ENCODE measurements at regions not wholly inside any gene's neighbourhood (a gene's known extent, or its start where the extent isn't known, plus 50 kb on each side); places are given as distances from the start of the nearest gene placed in this dataset.

DNA sequence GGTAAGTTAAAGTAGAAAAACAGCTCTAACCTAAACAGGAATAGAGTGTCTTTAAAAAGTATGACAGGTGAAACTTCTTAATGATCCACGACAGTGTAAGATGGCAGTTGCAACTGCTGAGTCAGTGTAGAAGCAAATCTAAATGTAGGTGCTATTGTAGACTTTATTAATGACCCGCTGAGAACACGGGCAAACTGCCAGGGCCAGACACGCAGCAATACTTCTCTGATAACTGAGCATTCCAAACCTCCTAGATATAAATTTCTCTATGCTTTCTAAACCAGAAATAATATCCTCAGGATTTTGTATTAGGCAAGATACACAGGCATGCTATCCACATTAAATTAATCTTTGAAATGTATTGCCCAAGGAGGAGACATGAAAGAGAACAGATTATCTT, 1076.4 kb downstream of the HACE1 start:
- DNase-seq (peak in 2 of 4 donors; percentile 2 to 3), ATAC-seq (no peak)
- H3K4me3 ChIP-seq: no peak overlapping the region
- no peak overlapping the region for H3K27ac ChIP-seq
- TF ChIP-seq, protein P1, sequence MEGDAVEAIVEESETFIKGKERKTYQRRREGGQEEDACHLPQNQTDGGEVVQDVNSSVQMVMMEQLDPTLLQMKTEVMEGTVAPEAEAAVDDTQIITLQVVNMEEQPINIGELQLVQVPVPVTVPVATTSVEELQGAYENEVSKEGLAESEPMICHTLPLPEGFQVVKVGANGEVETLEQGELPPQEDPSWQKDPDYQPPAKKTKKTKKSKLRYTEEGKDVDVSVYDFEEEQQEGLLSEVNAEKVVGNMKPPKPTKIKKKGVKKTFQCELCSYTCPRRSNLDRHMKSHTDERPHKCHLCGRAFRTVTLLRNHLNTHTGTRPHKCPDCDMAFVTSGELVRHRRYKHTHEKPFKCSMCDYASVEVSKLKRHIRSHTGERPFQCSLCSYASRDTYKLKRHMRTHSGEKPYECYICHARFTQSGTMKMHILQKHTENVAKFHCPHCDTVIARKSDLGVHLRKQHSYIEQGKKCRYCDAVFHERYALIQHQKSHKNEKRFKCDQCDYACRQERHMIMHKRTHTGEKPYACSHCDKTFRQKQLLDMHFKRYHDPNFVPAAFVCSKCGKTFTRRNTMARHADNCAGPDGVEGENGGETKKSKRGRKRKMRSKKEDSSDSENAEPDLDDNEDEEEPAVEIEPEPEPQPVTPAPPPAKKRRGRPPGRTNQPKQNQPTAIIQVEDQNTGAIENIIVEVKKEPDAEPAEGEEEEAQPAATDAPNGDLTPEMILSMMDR (IDR thresholded peaks at IDR 0.05): no peak
- no peaks in the 10 kb centered on the region for H3K9me3 ChIP-seq
- no peaks in the 10 kb centered on the region for H3K4me1 ChIP-seq
- H3K36me3 ChIP-seq: no peaks in the 10 kb centered on the region
- intact Hi-C loops (cut with DNase I): no loop called here
- no peaks in the 10 kb centered on the region for H3K27me3 ChIP-seq

DNA sequence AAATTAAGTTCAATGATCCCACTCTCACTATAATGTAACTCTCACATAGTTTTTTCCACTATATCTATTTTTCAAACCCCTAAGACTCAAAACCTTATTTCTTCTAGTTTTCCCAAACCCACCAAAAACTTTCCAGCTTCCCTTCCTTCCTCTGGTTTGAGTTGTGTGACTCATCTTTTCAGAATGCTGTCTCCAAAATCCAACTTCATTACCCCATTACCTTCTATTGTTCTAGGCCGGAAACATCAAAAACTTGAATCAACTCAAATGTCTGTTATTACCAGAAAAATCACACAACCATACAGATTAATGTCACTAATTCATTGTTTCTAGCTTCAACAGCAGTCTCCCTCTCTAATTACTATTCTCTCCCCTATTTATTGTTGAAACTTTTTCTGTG, 1090.3 kb downstream of the HACE1 start:
- Histone ChIP-seq H3K36me3 (no peaks in the 10 kb centered on the region), H3K27ac (no peak overlapping the region), H3K9me3 (no peaks in the 10 kb centered on the region), H3K27me3 (no peaks in the 10 kb centered on the region), H3K4me3 (no peak overlapping the region), H3K4me1 (no peaks in the 10 kb centered on the region)
- TF ChIP-seq, protein P1 (IDR thresholded peaks at IDR 0.05): no peak
- DNase-seq (no peak), ATAC-seq (no peak)
- intact Hi-C loops (cut with DNase I): no loop called here

DNA sequence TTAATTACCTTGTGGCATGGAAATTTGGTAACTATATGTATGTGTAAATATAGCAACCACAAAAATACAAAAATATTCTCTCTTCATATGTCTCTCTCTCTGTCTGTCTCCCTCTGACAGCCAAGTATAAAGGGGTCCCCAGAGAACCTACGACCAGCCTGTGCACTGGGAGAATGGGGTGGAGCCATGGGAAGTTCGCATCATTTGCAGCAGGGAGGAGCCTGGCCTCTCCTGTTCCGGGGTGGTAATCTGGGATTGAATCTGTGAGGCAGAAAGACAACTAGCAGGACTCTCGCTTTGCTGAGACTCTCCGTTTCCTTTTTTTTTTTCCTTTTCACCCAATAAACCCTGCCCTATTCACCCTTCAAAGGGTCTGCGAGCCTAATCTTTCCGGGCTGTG, 1109.1 kb downstream of the HACE1 start:
- no peak overlapping the region for H3K27ac ChIP-seq
- no peak for ATAC-seq
- H3K4me1 ChIP-seq: no peaks in the 10 kb centered on the region
- intact Hi-C loops (cut with DNase I): no loop called here
- H3K36me3 ChIP-seq: no peaks in the 10 kb centered on the region
- no peak overlapping the region for H3K4me3 ChIP-seq
- TF ChIP-seq, protein P1 (IDR thresholded peaks at IDR 0.05): no peak
- no peaks in the 10 kb centered on the region for H3K27me3 ChIP-seq
- no peaks in the 10 kb centered on the region for H3K9me3 ChIP-seq
- no peak for DNase-seq

DNA sequence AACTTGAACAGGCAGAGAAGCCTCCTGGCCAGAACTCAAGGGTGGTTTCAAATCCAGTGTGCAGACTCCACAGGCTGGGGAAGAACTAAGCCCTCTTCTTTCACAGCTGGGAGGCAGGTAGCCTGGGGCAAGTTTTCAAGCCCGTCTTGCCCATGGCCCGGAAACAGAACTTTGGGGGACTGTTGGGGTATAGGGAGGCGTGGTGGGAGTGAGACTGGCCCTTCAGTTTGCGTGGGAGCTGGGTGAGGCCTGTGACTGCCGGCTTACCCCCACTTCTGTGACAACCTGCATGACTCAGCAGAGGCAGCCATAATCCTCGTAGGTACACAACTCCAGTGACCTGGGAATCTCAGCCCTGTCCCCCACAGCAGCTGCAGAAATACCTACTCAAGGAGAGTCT, 1125.7 kb downstream of the HACE1 start:
- TF ChIP-seq, protein P1 (IDR thresholded peaks at IDR 0.05): no peak
- no peak for ATAC-seq
- intact Hi-C loops (cut with DNase I): no loop called here
- no peaks in the 10 kb centered on the region for H3K36me3 ChIP-seq
- no peaks in the 10 kb centered on the region for H3K27me3 ChIP-seq
- no peak for DNase-seq
- H3K9me3 ChIP-seq: peaks cover 0 to 7% of the 10 kb centered on the region in 2 donors
- H3K4me3 ChIP-seq: no peak overlapping the region
- no peak overlapping the region for H3K27ac ChIP-seq
- H3K4me1 ChIP-seq: no peaks in the 10 kb centered on the region

DNA sequence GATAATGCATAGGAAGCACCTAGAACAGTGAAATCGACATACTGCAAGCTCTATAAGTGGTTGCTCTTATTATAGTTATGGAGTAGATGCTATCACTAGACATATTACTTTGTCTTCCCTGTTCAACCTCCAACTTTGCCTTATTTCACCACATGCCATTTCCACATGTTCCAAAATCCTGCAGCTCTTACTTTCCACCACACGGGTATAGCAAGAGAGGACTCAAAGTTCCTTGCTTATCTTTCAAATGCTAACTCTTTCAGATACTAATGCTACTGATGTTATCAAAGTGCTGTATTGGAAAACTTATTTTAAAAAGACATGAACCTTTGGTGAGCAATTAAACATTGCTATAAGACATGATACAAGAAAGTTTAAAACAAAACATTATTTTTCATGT, 1130.1 kb downstream of the HACE1 start:
- no peaks in the 10 kb centered on the region for H3K36me3 ChIP-seq
- TF ChIP-seq, protein P1 (IDR thresholded peaks at IDR 0.05): no peak
- H3K27me3 ChIP-seq: no peaks in the 10 kb centered on the region
- ATAC-seq: no peak
- intact Hi-C loops (cut with DNase I): no loop called here
- peaks cover 0 to 7% of the 10 kb centered on the region in 2 donors for H3K9me3 ChIP-seq
- H3K27ac ChIP-seq: no peak overlapping the region
- H3K4me1 ChIP-seq: no peaks in the 10 kb centered on the region
- H3K4me3 ChIP-seq: no peak overlapping the region
- DNase-seq: no peak

All from left lung (tissue), 4 donors.